GM21786 (cell line): ENCODE measurements at regions not wholly inside any gene's neighbourhood (a gene's known extent, or its start where the extent isn't known, plus 50 kb on each side); places are given as distances from the start of the nearest gene placed in this dataset.

Source experiments
- ATAC-seq: cut with Tn5 transposase; IDR thresholded peaks from one replicate; pipeline ENCODE4 v1.9.1; 2021; ENCODE audit not compliant: unreplicated experiment

DNA sequence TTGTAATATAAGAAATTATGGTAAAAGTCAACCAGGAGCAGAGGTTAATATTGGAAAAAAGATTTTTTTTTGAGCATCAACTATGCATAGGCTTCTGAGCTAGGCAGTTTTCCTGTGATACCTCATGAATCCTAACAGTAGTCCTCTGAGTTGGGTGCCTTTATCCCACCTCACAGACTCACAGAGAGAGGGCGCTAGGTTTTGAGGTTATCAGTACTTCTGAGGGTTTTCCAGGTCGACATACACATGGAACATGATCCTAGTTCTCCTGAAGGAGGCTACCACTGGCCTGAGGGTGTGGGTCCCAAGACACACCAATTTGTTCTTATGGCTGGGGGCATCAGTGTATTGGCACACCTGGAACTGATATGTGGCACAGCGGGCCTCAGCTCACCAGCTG is 358.8 kb upstream of the JAG1 start:
- ATAC-seq: no peak

DNA sequence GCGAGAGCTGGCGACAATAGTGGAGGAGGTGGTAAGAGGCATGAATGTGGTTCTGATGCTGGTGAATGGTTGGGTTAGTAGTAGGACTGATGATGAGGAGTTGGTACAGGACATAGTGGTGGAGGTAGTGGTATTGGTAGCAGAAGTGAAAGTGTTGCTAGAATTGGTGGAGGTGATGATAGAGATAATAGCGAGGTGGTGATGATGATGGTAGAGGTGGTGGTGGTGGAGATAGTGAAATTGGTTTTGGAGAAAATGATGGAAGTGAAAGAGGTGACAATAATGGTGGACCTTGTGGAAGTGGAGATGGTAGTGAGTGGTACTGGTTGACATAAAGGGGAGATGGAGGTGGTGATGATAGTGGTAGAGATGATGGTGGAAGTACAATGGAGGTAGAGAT is 360.2 kb upstream of the JAG1 start:
- no peak for ATAC-seq

DNA sequence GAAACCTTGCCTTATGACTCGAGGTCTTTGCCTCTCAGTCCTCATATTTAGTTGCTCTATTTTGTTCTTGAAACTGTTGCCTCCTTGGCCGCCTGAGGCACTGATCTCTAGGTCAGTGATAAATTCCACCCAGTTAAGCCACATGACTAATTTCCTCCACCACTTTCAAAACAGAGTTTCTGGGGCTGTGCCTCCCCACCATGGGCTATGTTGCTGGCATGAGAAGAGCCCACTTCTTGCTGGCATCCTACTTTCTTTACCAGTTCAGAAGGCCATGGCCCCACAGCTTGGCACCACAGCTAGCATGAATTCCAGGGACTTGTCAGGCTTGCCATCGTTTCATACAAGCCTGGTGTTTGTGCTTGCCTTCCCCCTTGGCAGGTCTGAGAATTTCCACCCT is 361.4 kb upstream of the JAG1 start:
- no peak for ATAC-seq

DNA sequence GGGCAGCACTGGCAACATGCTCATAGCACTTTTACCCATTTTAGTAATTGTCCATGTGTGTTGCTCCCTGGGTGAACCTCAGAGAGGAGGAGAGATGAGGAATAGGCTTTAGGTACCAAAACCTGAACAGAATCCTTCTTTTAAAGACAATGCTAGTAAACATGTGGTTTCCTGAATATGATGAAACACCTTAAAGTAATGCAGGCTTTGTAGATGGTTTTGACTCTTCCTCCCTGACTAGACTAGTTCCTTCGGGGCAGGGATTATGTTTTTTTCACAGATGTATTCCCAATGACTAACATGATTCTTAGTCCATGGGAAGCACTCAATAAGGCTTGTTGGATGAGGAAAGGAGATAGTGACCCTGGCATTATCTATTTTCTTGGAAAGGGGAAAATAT is 367.6 kb upstream of the JAG1 start:
- no peak for ATAC-seq

DNA sequence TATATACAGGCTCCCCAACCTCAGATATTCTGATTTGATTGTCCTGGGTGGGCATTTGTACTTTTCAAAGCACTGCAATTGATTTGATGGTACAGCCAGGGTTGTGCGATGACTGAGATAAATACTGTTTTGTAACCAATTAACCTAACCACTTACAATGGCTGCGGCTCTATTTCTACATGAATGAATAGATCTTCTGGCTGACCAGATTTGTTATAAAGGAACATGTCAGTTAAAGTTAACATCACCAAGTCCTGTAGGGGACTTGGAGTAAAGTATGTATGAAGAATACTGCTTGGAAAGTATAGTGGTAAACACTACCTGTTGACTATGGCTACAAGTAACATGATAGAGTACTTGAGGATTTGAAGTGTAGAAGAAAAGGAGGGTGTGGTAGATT is 369.2 kb upstream of the JAG1 start:
- no peak for ATAC-seq

DNA sequence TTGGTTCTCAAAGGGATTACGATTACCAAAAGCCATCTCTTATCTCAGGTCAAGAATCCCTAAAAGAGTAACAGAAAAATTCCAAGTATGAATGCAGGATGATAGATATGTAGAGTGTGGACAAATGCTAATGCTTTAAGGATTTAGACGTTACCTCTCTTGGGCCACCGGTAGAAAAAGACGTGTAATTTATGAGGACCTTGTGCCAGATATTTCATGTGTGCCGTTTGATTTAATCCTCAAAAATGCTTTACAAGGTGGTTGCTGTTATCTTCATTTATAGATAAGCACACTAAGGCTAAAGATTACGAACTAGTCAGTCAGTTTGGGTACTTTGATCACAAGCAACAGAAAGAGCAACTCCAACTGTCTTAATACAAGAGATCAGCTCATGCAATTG is 370.8 kb upstream of the JAG1 start:
- ATAC-seq: no peak

DNA sequence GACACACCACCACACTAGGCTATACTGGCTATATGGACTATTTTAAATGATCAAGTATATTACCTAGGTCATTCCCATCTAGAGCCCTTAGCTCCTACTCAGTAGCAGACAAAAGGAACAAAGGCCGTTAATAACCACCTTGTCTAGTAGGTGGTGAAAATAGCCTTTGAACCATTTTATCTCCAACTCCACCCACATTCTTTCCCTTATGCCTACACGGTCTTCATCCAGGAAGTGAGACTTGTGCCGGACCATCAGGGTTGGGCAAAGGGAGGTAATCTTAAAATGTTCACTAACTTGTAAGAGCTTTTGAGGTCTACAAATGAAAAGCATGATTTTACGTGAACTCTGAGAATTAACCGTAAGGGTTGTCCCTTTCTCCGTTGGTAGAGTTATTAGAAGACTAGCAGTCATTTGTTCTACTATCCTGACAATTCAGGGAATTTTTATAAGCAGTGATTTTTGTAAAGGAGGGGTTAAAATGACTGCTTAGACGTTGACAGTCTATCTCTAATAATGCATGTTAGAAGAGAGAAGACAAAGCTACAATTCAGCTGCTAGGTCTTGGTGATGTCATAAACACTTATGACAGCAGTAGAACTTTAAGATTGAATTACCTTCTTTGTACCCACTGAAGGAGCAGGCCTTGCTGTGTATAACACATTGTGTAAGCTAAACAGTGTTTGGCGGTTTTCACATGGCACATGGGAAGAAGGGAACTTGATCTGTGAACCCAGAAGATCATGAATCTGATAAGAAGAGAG is 371.8 kb upstream of the JAG1 start:
- ATAC-seq: no peak

DNA sequence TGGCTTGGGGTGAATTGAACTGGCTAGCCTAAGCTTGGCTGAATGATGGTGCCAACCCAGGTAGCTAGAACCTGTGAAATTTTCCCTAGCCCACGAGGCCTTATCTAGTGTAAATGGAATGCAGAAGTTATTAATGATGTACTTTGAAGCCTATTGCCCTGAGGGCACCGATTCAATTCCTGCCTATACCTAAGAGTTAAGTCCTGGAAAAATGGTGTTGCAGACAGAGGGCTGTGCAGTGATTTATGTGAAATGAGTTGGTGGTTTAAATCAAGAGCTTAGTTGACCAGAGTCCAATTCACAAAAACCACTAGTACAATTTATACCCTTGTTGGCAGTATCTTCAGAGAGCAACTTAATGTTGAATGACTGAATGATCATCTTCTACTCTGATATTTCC is 373.8 kb upstream of the JAG1 start:
- ATAC-seq: no peak

DNA sequence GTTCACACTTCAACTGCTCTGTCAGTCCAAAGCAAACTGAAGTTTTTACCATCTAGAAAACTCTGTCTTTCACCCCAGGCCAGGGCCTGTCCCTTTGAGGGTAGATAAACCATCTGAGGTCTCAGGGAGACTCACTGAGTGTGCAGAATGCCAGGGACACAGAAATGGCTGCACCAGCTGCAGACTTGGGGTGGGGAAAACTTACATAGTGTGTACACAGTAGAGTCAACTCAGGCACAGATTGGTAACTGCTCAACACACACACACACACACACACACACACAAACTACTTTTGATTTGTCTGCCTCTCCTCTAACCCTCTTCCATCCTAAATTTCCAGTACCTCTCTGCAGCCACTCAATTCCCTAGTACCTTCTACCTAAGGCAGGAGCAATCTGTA is 374.9 kb upstream of the JAG1 start:
- ATAC-seq: no peak

DNA sequence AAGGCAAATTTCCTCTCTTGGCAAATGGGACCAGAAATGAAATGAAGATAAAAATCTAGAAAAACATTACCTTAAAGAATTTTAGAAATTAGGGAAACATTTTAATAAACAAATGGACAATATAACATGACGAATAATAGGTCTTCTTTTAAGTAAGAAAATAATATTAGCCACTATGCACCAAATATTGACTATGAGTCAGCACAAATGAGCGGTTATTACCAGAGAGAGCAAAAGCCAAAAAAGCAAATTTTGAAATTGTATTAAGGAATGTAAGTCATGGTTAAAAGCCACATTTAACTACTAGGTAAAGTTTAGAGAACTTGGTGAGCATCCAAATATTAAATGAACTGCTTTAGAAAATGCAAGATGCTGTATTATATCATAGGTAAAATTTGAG is 376.6 kb upstream of the JAG1 start:
- ATAC-seq: no peak

DNA sequence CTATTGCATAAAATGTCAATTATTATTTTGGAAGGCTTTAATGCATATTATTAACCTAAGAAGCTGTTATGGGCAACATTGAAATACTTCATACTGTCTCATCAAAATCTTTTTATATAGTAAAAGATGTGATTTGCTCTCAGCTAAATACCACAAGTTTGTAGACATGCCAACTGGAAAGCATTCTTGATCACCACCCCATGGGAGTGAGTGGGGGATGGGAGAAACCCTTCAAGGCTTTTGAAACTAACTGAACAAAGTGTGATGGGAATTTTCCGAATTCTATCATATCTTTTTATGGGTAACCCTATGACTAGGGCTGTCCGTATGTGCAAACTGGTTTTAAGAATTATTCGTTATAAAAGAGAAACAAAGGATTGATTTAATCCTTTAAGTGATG is 377.3 kb upstream of the JAG1 start:
- no peak for ATAC-seq

DNA sequence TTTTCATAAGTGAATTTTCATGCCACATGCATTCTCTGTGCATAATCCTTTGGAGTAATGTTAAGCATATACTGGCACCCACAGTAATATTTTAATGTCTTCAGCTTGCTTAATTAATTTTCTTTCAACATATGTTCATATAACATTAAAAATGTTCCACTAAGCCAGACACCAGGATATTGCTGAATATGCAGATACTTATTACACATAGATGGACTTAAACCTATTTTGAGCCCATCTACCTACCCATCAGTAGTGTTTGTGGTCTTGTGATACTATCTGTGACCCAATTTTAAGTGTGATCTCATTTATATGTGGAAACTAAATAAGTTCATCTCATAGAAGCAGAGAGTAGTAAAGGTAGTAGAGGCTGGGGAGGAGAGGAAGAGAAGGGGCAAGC is 379.5 kb upstream of the JAG1 start:
- no peak for ATAC-seq

DNA sequence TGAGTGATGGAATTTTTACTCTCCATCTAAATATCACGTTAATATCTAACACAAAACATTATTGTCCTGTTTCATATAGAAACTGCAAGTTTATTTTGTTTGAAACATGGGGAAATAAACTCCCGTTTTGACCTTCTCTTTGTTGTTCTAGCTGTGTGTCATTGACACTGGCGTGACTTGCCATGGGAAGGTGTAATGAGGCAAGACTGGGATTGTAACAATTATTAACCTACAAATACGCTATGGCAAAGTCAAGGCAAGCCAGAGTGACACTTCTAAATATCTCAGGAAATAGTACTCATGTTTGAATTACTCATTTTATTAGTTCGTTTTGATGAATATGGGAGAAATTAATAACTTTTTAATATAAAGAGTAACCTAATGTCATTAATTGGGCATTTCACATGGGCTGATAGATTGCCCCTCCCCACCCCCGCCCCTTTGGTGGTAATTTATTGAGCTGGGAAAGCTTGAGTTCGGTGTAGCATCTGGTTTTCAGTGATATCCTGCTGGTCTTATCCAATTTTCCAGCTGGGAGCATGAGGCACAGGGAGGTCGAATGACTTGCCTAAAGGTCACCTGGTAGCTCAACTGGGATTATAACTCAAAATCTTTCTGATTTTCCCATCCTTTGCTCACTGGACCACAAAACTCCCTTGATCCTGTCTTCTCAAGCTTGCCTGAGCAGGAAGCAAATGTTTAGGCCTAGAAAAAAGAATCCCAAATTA is 380.6 kb upstream of the JAG1 start:
- ATAC-seq: no peak

DNA sequence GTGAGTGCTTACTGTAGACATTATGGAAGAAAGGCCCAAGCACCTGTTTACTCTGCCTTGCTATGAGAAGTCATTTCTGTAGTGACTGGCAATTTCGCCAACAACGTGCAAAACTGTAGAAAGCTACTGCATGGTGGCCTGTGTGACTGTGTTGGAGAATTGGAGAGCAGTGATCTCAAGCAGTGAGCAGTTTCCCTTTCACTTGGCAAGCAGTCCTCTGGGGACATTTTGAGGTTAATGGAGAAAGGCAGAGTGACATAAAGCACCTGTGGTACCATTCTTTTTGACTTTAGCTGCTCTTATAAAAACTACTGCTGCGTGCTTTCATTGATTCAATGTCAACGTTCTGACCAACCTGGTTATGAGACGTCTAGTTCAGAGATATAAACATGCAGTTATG is 382.6 kb upstream of the JAG1 start:
- ATAC-seq: no peak

DNA sequence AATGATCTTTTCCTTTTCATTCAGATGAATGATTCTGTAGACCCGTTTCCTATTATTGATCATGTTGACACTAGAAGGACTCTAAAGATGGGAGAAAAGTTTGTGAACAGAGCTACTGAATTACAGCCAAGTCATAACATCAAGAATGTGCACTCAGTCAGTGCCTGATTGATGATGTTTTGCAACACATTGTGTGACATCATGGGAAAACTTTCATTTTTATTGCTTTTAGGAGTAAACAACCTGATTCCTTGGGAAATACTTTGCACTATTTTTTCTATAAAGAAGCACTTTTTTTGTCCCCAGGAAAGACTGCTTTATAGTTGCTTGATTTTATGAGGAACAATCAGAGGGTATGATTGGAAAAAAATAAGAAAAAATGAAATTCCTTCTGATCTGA is 383.8 kb upstream of the JAG1 start:
- no peak for ATAC-seq

DNA sequence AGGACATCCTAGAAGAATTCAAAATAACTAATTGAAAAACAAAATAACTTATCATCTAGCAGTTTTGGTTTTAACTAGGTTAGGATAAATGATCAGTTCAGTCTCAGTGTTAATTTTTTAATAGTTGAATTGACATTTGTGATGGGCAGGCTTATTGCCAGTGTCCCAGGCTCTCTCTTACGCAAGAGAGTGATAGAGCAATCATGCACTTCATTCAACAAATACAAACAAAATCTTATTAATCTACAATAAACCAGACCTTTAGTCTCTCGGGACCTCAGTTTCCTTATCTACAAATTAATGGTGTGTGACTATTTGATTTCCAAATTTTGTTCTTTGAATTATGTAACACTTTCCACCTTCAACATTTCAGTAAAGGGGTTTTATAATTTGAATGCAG is 385.9 kb upstream of the JAG1 start:
- no peak for ATAC-seq

DNA sequence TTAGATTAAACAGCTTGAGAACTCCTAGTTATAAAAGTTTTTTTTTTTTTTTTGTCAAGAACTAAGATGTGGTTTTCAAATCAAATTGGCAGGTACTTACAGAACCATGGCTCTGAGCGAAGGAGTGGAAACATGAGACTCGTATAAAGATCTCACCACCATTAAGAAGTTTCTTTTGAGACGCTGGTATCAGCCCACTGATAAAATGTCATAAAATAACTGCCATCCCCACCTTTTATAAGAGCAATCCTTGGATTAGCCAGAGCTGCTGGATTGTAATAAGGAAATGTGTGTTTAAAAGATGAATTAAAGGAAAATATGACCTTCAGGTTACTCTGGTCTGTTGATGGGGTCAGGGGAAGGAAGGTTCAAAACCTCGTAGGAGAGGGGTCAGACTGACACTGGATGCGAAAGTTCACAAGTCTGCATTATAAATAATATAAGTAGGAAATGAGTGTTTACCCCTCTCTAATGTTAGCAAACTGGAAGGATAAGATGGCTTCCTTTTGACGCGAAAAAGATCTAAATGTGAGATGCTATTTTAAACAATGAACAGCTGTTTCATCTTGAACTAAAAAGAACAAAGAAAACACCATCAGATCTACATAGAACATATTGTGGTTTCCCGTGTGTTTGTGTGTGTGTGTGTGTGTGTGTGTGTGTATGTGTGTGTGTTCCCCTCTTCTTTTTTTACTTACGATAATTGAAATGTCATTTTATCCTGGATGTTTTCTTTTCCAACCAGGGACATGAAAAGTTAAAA is 386.8 kb upstream of the JAG1 start:
- no peak for ATAC-seq

DNA sequence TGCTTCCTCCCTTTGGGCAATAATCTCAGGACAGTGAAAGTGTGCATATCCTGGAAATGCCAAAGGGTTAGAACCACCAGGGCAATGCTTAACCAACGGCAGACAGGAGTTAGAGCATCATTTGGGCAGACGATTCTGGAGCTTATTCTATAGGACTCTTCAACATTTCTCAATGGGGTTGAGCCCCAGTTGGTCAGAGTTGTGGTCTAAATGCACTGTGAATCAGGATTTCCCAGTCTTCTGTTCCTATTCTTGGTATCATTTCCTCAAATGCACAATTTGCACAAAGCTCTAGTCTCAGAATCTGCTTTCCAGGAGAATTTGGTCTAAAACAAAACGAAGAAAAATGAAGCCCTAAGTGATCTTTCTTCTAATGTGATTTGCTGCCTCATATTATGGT is 389.6 kb upstream of the JAG1 start:
- no peak for ATAC-seq

DNA sequence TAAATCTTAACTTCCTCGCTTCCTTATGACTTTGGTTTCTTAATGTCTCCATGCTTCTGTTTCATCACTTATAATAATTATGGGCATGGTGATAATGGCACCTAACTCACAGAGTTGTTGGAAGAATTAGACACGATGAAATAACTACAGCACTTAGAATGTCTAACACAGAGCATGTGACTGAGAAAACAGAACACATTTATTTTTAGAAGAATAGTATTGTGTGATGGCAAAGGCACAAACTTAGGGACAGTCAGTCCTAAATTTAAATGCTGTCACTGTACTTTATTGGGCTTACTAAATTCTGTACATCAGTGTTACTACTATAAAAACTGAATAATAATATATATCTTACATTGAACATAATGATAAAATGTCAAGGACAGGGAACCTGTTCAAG is 391.1 kb upstream of the JAG1 start:
- no peak for ATAC-seq

DNA sequence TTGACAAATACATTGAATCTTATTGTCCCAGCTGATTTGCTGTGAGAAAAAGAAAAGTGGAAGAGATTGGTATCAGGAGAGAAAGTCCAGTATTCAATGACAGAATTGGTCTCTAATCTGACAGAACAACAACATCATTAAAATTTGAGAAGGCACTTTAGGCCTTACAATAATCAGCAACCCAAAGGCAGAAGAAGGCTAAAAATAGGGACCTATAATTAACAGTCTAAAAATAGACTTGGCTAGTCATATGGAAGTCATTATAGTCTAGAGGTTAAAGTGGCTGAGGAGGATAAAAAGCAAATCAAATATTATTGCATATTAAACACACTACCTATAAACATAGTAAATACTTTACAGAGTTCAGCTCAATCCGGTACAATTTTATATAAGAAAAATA is 393.6 kb upstream of the JAG1 start:
- no peak for ATAC-seq

DNA sequence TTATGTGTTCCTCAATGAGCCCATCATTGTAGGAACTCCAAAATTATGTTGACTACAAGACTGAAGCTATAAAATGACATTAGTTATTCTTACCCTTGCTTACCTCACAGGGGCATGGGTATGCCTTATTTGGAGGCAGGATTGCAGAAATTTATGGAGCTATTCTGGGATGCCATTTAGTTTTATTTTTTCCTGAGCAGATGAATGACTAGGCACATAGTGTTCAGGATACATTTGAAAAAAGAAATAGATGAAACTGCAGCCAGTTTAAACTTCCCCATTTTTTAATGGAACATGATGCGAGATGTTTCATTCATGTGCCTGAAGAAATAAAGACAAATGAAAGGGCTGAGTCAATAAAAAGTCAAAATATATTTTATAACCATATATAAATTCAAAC is 399.2 kb upstream of the JAG1 start:
- no peak for ATAC-seq

DNA sequence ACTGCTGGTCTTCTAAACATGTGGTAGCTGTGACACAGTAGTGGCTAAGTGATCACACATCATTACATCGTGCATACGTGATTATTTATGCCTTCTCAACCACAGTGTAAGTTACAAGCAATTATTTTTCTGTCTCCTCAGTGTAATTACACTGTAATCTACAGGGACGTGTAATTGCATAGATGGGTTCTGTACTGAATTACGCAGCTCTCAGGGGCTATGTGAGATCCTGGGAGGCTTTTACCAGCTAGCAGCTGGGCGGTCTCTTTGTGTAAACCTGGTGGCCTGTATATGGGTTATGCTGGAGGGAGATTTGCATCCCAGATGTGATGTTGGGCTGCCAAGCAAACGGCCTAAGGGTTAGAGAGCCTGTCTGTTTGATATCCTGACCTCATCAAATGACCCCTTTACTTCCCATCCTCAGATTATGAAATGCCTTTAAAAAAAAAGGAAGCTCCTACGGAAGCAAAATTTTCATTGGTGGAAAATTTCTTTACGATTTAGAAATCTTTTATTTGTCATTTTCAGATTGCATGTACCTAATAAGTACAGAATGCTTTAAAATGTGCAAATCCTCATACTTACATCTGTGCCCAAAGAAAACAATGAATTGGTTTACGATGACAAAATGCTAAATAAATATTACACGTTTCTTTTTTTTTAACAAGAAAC is 402.8 kb upstream of the JAG1 start:
- no peak for ATAC-seq
